ENCODE measurements at regions not wholly inside any gene's neighbourhood (a gene's known extent, or its start where the extent isn't known, plus 50 kb on each side); places are given as distances from the start of the nearest gene placed in this dataset.

DNA sequence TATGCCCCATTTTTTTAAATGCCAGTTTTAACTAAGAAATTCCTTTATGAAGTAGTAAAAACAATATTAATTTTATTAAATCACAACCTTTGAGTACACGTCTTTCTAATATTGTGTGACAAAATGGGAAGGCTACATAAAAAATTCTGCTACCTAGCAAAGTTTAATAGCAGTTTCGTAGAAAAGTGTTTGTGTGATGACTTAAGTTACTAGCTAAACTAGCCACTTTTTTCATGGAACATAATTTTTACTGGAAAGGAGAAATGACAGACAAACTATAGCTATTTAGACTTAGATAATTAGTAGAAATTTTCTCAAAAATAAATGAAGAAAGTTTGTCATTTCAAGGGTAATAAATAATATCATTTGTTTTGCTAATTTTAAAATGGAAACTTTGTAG, 153.1 kb downstream of the GPAM start:
- TF ChIP-seq, protein P1, sequence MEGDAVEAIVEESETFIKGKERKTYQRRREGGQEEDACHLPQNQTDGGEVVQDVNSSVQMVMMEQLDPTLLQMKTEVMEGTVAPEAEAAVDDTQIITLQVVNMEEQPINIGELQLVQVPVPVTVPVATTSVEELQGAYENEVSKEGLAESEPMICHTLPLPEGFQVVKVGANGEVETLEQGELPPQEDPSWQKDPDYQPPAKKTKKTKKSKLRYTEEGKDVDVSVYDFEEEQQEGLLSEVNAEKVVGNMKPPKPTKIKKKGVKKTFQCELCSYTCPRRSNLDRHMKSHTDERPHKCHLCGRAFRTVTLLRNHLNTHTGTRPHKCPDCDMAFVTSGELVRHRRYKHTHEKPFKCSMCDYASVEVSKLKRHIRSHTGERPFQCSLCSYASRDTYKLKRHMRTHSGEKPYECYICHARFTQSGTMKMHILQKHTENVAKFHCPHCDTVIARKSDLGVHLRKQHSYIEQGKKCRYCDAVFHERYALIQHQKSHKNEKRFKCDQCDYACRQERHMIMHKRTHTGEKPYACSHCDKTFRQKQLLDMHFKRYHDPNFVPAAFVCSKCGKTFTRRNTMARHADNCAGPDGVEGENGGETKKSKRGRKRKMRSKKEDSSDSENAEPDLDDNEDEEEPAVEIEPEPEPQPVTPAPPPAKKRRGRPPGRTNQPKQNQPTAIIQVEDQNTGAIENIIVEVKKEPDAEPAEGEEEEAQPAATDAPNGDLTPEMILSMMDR (IDR thresholded peaks at IDR 0.05; ENCODE audit: borderline replicate concordance, control extremely low read depth, extremely low read depth, insufficient read depth, missing control alignments), result no peak
- DNase-seq (ENCODE audit: low spot score), result no peak
- in situ Hi-C loops (cut with MboI; ENCODE audit: low sequenced_read_pairs, unreplicated experiment), result no loop called here

DNA sequence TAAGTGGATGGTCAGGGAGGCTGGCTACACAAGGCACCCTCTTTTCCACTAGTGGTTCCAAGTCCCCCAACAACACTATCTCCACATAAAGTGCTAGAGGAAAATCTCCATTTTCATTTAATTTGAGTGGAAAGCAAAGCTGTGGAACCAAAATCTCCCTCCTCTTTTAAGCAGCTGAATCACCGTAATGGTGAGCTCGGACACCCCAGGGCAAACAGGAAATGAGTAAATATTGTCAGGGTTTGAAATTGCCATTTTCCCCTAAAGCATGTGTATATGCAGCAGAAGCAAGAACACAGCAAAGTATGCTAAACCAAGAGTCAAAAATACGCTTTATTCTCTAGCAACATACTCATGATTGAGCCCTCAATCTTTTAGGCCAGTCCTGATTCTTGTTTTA, 143.7 kb downstream of the GPAM start:
- TF ChIP-seq, protein P1 (IDR thresholded peaks at IDR 0.05; ENCODE audit: borderline replicate concordance, control extremely low read depth, extremely low read depth, insufficient read depth, missing control alignments), result no peak
- DNase-seq (ENCODE audit: low spot score), result no peak
- in situ Hi-C loops (cut with MboI; ENCODE audit: low sequenced_read_pairs, unreplicated experiment), result no loop called here

DNA sequence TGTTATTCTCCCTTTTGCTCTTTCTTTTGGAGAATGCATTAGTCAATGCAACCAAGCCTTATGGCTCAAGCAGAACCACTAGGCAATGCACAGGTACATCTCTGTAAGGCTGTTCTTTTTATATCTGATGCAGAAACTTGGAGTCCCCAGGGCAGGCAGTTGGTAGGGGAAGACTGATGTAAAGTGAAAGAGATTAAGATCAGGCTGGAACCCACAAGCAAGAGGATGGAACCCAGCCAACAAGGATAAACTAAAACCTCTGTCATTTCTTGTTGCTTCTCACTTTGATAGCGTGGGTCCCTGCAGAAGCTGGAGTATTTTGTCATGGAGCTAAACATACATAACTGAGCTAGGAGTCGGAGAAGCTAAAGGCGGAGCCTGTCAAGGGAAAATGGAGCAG, 142.9 kb downstream of the GPAM start:
- TF ChIP-seq, protein P1 (IDR thresholded peaks at IDR 0.05; ENCODE audit: borderline replicate concordance, control extremely low read depth, extremely low read depth, insufficient read depth, missing control alignments), result no peak
- in situ Hi-C loops (cut with MboI; ENCODE audit: low sequenced_read_pairs, unreplicated experiment), result no loop called here
- DNase-seq (ENCODE audit: low spot score), result no peak

DNA sequence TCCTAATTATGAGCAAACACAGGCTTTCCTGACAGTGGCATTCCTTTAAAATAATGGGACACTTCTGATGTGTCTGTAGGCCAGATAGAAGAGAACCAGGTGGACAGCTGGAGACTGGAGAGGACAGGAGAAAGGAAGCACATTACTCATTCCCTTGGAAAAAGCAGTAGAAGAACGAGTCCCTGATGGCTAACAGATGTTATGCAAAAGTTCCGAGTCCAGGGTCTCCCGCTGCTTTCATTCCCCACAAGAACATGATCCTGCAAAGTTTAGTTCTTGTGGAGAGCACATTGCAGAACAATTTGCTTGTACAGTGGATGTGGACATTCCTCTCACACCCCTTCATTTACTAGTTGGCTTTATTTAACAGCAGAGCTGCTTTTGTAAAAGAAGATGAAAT, 137.6 kb downstream of the GPAM start:
- DNase-seq (ENCODE audit: low spot score), result no peak
- TF ChIP-seq, protein P1 (IDR thresholded peaks at IDR 0.05; ENCODE audit: borderline replicate concordance, control extremely low read depth, extremely low read depth, insufficient read depth, missing control alignments), result no peak
- in situ Hi-C loops (cut with MboI; ENCODE audit: low sequenced_read_pairs, unreplicated experiment), result no loop called here

DNA sequence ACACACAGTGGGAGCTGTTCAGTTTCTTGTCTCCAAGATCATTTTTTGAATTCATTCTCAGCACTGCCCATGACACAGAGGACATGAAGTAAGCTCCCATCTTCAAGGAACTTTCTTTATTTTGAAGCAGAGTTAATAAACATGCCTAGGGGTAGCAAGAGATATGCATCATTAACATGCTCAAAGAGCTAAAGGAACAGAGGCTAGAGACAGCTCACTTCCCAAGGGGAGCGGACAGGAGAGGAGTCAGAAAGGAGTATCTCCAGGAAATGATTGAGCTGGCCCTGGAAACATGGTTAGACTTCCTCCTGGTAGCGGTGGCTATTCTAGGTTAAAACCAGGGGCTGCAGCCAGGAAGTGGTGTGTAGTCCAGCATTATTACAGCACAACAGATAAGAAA, 135.9 kb downstream of the GPAM start:
- TF ChIP-seq, protein P1 (IDR thresholded peaks at IDR 0.05; ENCODE audit: borderline replicate concordance, control extremely low read depth, extremely low read depth, insufficient read depth, missing control alignments), result no peak
- no peak for DNase-seq (ENCODE audit: low spot score)
- in situ Hi-C loops (cut with MboI; ENCODE audit: low sequenced_read_pairs, unreplicated experiment), result no loop called here

DNA sequence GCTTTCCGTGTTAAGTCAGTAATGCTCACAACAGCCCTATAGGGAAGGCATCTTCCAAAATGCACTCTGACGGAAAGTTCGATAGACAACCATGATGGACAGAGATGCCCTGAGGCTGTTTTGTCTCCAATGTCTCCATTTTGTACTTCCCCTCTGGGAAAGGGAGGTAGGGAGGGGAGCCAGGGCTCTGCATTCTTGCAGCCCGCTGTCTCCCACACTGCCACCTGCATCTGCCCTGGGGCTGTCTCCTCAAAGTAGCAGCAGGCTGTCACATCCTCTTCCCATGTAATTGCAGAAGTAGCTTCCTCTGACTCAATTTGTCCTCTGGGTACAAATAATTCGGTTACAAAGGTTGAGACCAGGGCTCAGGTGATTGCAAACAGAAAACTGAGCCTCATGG, 131.4 kb downstream of the GPAM start:
- TF ChIP-seq, protein P1 (IDR thresholded peaks at IDR 0.05; ENCODE audit: borderline replicate concordance, control extremely low read depth, extremely low read depth, insufficient read depth, missing control alignments), result no peak
- no peak for DNase-seq (ENCODE audit: low spot score)
- in situ Hi-C loops (cut with MboI; ENCODE audit: low sequenced_read_pairs, unreplicated experiment), result no loop called here

DNA sequence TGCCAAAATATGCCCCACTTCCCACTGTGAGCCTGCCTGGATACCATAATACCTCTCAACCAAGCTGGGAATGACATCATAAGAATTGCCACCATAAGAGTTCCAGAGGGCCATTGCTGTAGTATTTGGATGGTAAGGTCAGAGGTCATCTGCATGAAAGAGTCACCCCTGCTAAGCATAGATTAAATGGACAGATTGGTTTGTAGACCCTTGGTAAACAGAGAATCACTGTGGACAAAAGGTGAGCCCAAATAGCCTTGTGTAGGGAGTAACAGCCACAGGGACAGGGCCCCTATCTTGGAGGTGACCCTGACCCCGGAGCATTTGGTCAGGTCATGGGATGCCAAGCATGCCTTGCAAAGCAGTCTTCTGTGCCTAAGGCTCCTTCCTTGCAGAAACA, 129.7 kb downstream of the GPAM start:
- in situ Hi-C loops (cut with MboI; ENCODE audit: low sequenced_read_pairs, unreplicated experiment), result no loop called here
- TF ChIP-seq, protein P1 (IDR thresholded peaks at IDR 0.05; ENCODE audit: borderline replicate concordance, control extremely low read depth, extremely low read depth, insufficient read depth, missing control alignments), result no peak
- no peak for DNase-seq (ENCODE audit: low spot score)

Measured in GM13976 (cell line).